GM19455 (cell line): ENCODE measurements at regions not wholly inside any gene's neighbourhood (a gene's known extent, or its start where the extent isn't known, plus 50 kb on each side); places are given as distances from the start of the nearest gene placed in this dataset.
"Not testable (repeated sequence)": the region's sequence is repeated elsewhere in the genome, so short reads cannot be mapped to it uniquely, and the experiment has no call there.

Source experiments
- ATAC-seq: cut with Tn5 transposase; IDR thresholded peaks from one replicate; pipeline ENCODE4 v1.9.1; 2021; ENCODE audit not compliant: unreplicated experiment

DNA sequence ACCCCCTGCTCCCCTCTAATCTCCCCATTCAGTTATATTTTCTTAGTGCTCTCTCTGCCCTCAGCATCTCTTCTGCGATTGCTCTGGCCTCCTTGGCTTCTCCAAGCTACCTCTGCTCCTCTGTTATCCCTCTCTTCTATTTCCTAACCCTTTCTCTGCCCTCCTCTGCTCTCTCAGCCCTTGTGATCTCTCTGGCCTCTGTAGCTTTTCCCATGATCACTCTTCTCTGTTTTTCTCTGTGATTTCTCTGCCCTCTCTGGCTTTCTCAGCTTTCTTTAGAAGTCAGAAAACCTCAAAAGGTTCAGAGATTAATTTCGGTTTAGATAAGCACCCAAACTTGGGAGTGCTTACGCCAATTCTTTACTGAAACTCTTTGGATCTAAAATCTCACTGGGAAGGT is 795.0 kb downstream of the DIAPH3 start:
- no peak for ATAC-seq

DNA sequence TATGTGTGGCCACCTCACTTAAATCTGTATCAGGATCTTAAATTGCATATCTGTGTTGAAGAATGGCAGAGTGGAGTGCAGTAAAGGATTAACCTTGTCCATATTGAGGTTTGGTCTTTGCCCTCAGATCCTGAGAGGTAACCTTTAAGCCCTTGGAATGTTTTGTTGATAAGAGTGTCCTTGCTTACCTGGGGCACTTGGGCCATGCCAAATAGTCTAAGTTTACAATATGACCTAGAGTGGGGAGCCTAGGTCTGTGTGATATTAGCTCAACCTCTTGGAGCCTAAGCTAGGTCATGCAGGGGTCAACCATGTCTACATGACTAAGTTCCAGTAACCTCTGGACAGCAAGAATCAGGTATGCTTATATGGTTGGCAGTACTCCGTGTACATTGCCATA is 792.5 kb downstream of the DIAPH3 start:
- no peak for ATAC-seq

DNA sequence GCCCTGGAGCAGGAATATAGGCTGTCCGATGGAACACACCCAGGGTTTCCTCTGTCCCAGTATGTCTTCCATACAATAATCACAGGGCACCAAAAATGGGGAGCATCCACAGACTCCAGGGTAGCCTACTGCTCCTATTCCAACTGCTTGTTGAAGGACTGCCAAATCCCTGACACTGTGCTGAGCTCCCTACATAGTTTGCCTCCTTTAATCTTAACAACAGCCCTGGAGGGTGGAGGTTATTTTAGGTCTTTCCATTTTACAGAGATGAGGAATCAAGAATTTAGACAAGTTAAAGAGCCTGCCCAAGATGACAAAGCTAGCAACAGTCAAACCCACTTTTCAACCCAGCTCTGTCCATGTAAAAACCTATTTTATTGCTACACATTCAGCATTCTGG is 790.4 kb downstream of the DIAPH3 start:
- ATAC-seq, result no peak

DNA sequence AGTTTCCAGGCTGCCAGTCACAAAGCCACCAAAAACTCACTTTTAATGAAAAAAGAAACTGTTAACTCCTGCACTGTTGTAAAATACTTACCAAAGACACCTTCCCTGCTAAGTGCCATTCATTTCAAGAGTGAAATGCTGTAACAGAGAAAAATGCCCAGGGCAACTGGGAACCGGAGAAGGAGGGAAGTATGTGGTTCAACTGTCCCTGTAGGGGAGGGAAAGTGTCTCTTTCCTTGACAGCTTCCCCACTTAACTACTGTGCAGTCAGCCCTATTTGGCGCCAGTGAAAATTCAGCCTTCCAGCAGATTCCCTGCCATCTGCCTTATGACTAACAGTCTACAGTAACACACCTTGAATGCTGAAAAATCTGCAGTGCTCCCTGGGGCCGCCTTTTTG is 789.0 kb downstream of the DIAPH3 start:
- no peak for ATAC-seq

DNA sequence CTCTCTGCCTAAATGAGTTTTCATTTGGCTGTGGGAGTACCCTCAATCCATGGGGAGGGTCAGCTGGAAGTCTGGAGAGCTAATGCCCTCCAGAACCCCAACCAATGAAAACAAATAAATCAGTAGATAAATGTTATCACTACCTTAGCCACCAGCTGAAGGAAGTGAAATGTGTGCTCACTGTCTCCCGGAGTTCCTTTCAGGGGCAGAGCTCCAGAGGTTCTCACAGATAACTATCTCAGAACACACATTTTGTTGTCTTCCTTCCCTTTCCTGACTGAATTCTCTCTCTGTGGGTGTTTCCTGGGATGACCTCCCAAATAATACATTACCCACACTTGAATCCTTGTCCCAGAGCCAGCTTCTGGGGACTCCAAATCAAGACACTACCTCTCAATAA is 779.6 kb downstream of the DIAPH3 start:
- no peak for ATAC-seq

DNA sequence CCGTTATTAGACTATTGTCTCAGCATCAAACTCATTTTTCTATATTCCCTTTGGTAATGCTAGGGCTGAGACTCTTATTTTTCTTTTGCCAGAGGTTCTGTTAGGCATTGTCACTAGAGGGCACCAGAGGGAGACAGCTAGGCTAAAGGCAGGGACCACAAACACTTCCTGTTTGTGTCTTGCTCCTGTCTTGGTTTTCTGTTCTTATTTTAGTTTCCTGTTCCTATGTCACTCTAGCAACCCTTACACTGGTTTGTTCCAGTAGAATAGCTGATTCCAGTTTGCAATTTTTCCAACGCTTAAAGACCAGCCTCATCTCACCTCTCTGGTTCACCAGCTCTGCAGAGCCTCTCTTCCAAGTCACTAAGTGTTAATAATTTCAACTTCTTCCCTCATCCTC is 772.0 kb downstream of the DIAPH3 start:
- peak; percentile 100 for ATAC-seq

DNA sequence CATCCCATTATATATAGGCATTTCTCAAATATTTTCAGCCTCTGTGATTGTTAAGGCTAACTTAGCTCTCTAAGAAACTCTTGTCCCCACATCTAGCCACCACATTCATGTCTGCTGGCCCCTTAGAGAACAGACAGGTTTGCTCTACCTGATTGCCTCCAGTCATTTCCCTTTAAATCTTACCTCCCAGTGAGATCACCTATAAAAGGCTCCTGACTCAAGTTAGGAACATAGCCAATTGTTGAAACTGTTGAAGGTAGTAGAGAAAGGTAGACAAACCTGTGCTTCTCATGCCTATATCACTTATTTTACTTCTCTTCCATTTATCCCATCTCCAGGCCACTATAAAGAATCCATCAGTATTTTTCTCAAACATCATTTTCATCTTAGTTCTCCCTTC is 771.4 kb downstream of the DIAPH3 start:
- ATAC-seq, result no peak

DNA sequence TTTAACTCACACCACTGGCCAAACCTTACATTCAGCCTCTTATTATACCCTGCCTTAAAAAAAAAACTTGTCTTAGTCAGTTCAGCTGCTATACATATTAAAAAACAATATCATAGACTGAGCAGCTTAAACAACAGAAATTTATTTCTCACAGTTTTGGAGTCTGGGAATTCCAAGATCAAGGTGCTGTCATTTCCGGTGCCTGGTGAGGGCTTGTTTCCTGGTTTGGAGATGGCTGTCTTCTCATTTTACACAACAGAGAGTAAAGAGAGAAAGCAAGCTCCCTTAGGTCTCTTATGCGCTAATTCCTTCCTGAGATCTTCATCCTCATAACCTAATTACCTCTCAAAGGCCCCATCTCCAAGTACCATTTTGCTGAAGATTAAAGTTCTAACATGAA is 769.2 kb downstream of the DIAPH3 start:
- no peak for ATAC-seq

DNA sequence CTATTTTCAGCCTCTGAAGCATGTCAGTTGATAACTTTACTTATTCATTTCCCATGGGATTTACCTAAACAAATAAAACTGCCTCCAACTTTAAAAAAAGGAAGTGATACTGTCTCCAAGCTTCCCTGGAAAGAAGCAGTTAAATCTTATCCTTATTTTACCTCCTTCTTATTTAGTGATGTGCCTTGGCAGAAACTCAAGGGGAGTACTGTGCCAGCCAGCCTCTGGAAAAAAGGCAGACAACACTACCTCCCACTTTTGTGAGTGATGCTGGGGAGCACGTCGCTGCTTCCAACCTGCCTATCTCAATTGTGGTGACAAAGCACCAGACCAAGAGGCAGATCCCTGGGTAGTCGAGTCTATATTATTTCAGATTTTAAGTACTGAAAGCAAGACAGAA is 765.6 kb downstream of the DIAPH3 start:
- no peak for ATAC-seq

DNA sequence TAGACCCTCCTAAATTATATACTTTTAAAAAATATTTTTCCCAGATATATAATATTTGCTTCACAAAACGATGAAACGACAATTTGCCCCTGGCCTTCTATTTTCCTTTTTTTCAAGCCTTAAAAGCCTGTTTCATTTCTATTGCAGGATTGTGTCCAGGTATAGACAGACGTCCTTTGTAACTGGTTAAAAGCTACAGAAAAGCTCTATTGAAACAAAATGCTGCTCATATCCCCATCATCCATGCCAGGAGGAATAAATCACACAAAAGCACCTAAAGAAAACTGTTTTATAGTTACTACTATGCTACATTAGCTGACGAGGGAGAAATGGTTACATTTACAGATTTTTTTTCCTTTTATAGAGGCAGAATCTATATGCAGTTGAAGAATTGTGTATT is 765.1 kb downstream of the DIAPH3 start:
- ATAC-seq, result no peak

DNA sequence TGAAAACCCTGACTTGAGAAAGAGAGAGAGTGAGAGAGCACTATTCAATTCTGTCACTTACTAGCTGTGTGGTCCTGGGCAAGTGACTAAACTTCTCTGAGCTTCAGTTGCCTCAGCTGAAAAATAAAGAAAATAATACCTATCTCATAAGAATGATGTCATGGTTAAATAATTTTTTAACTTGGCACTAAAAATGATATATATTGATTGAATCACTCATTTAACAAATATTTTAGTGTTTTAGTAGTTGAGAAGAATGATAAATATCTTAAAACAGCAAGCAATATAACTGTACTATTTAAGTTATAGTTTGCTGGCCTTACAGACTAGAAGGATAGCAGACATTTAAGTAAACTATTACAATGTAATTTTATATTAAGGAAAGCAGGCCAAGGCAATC is 764.2 kb downstream of the DIAPH3 start:
- no peak for ATAC-seq

DNA sequence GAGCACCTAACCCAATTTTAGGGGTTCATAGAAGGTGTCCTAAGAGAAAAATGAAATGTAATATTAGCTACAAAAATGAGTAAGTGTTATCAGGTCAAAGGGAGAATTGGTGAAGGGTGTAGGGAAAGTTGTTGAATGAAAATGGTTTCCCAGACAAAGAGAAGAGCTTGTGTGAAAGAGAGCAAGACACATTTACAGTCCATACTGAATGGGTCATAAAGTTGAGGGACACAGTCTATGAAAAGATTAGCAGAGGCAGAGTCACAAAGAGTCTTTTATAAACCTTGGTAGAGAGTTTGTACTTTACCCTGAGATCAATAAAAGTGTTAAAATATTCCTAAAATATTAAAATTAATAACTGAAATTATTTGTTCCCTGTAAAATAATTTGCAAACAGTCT is 759.4 kb downstream of the DIAPH3 start:
- ATAC-seq, result no peak

DNA sequence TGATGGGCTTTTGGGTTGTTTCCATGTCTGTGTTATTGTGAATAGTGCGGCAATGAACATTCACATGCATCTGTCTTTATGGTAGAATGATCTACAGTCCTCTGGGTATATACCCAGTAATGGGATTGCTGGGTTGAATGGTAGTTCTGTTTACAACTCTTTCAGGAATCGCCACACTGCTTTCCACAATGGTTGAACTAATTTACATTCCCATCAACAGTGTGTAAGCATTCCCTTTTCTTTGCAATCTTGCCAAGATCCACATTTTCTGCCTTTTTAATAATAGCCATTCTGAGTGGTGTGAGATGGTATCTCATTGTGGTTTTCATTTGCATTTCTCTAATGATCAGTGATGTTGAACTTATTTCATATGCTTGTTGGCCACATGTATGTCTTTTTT is 756.5 kb downstream of the DIAPH3 start:
- not testable (repeated sequence) for ATAC-seq

DNA sequence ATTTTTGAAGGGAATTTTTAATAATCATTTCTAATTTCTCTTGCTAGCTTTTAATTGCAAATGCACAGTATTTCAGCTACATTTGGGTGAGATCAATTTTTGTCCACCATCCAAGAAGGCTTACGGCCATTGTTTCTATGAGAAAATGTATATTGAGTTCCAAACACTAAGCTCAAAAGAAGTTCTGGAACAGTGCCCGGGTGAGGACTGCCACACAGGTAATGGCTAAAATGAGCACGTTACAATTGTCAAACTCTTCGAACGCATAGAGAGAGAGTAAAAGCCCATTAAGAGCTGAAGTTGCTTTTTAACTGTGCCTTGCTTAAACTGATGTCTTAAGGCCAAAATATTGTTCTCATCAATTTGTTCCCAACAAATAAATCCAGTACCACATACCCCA is 755.0 kb downstream of the DIAPH3 start:
- ATAC-seq, result no peak

DNA sequence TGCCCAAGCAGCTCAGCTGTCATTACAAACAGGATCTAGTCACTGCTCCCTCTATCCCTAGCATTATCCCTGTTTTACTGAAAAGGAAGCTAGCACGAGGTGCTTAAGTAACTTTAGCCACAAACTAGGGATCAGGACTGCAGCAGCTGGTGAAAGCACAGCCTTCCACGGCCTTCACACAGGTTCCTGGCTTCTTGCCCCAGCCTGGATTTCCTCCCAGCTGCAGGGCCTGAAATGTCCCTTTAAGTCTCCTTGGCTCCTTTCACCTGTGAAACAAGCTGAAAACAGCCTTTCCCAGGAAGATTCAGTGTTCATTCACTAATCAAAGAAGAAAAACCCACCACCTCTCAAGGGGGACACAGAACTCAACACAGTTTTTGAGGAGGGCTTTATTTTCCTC is 754.5 kb downstream of the DIAPH3 start:
- no peak for ATAC-seq

DNA sequence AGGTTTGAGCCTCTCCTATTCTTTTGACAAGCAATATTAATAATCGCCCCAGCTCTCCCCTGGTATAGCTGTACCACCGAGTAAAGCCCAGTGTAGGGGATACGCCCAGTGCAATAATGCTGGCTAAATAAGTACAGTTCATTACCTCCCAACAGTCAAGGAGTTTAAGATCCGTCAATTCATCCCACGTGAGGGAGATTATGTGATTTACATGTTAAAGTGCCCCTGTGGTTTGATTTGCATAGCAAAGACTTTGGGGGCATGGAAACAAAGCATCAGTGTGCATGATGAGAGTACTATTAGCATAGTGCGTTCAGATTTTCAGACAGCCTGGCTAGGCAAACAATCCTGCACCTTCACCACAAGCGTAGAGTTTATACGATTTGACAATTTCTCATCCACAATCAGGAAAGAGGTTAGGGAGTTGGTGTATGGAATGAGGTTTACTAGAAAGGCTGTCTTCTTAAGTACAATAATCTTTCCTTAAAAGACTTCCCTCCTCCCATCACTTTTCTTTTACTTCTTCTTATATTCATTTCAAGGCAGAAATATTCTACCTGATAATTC is 754.0 kb downstream of the DIAPH3 start:
- ATAC-seq, result no peak

DNA sequence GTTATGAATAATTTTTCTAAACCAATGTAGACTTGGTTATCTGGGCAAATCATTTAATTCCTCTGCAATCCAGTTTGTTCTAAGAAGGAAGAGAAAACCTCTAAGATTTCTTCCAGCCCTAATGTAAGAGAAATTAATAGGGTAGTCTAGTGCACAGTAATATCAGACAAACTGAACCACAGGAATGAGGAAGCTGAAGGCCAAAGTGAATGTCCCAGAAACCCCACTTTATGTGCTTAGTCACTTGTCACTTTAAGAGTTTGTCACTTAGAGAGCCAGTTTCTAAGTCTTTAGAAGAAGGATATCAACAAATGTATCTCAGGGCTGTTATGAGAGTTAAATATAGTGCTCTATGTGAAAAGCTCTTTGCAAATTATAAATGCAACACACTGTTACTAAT is 750.6 kb downstream of the DIAPH3 start:
- no peak for ATAC-seq

DNA sequence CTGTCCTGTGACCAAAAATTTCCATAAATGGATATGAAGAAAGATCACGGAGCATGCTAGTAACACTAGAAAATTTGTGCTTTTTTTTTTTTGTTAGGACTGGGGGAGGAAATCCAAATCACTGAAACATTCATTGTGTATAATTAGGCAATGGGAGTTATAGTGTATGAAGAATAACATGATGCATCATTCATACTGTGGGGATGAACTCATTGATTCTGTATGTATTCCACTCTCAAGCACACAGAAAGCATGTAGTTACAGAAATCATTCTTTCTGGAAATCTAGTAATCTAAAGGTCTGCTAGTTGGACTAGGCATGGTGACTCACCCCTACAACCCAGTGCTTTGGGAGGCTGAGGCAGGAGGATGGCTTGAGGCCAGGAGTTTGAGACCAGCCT is 749.7 kb downstream of the DIAPH3 start:
- no peak for ATAC-seq

DNA sequence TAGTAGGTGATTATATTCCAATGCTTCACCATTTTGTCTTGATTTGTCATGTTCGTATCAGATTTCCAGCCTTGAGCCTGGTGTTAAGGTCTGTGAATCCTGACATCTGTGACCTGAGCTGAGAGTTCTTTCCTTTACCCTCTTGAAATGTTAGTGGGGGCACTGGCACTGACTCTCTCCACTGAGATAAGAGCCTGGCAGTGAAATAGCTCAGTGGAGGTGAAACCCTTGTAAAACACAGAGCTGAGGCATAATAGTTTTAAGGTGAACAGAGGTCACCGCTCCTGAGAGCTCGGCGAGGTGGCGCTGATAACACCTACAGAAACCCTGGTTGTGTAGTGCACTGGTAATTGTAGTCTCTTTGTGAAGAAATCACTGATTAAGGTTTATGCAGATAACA is 748.2 kb downstream of the DIAPH3 start:
- ATAC-seq, result no peak

DNA sequence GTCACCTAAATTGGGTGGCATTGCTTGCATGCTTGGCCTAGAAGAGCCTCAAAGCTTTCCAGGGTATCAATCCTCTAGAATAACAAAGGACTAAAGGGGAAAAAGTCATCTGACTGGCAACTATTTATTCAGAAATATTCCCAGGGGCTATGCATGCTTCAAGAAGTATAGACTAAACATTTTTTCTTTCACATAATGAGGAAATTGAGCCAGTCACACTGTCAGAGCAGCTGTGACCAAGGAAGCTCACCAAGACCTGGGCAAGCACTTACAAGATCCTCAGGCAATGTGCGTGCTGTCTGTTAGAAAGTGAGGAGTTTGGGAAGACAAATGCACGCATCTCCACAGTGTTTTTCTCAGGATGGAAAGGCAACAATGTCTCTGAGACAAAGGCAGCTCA is 747.2 kb downstream of the DIAPH3 start:
- no peak for ATAC-seq

DNA sequence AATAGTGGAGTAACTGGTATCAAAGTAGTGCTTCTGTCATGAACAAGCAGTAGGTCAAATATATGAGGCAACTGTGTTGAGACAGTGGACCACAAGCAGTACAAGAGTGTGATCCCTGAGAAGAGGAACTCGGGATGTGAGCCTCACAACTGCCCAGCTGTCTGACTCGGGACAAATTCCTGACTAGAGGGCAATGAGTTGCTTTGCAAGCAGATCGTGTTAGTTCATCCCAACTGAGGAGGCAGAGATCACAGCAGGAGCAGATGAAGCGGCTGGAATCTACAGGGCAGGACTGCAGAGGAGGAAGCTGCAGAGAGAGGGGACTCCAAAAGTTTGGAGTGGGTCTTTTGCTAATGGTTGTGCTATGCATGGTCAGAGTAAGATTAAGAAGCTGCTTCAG is 741.1 kb downstream of the DIAPH3 start:
- no peak for ATAC-seq

DNA sequence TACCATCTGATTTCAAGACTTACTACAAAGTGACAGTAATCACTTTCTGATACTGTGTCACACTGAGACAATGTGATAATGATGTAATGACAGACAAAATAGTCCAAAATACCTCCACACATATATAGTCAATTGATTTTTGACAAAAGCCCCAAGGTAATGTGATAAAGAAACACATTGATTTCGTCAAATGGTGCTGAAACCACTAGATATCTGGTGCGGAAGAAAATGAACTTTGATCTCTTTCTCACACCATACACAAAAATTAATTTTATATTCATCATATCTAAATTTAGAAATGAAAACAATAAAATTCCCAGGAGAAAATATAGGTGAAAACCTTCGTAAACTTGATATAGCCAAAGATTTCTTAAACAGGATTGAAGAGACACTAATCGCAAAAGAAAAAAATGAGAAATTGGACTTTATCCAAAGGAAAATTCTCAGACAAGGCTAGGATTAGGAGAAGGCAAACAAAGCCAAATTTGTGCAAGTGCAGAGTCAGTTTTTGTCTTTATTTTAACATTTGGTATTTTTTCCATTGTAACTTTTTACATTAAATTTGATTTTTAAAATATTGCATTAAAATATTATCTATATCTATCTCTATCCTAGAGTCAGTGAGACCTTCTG is 739.9 kb downstream of the DIAPH3 start:
- ATAC-seq, result no peak

DNA sequence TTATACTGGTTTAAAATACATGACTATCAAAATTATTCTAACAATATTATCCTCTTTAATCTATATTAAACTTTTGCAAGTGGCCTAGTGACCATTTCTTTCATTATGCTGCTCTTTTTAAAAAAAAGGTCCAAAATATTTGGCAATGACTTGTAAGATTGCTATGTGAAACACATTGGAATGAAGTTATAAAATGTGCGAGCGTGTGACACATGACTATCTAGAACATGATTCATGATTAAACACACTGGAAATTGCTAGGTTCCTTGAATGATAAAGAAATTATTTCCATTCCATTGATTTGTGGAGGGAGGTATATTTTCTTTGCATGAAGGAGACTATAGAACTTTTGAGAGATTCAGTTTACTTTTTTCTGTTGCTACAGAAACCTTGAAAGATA is 739.1 kb downstream of the DIAPH3 start:
- no peak for ATAC-seq
